GM12878 (cell line): ENCODE measurements at regions not wholly inside any gene's neighbourhood (a gene's known extent, or its start where the extent isn't known, plus 50 kb on each side); places are given as distances from the start of the nearest gene placed in this dataset.
"Not testable (repeated sequence)": the region's sequence is repeated elsewhere in the genome, so short reads cannot be mapped to it uniquely, and the experiment has no call there.

Experiments used
- ATAC-seq: fragments of 200-7000 bp; cut with Tn5 transposase; 3 replicates; pipeline ENCODE4 v1.9.1; 2020; ENCODE audit warnings: mild to moderate bottlenecking, moderate library complexity
- BruUV-seq: library from RNA; stranded (reverse); fragments of 400-500 nt; replicated peaks from 2 replicates; lab custom pipeline; 2021; lab: Mats Ljungman, UMichigan
- CTCF ChIA-PET: fragments of 300-600 bp; sonication (Branson Sonifier 250); formaldehyde crosslinking; extraction: SDS; loops from one replicate; lab custom pipeline; 2021; ENCODE audit warnings: inconsistent platforms; lab: Yijun Ruan, JAX
- POLR2A ChIA-PET: fragments of 350-600 bp; formaldehyde crosslinking; extraction: SDS; loops from one replicate; lab custom pipeline; 2021; ENCODE audit warnings: inconsistent platforms; lab: Charles Lee
- RAD21 ChIA-PET: fragments of 300-600 bp; sonication (Branson Sonifier 250); formaldehyde crosslinking; loops from one replicate; lab custom pipeline; 2023; ENCODE audit warnings: antibody characterized with exemption; ENCODE audit not compliant: unreplicated experiment; lab: Charles Lee
- SMC1A ChIA-PET: fragments of 300-600 bp; sonication (Branson Sonifier 250); formaldehyde crosslinking; loops from one replicate; lab custom pipeline; 2023; ENCODE audit not compliant: unreplicated experiment, uncharacterized antibody; lab: Charles Lee
- DNase-seq: peaks from one replicate; pipeline ENCODE4 v3.0.0-alpha.2; 2011; ENCODE audit warnings: low read depth, low spot score
- FAIRE-seq: peaks from 3 replicates; lab custom pipeline; 2011; peaks lifted over from hg19 to GRCh38; lab: Jason Lieb, UNC
- H2AFZ ChIP-seq: 2 replicates; pipeline ENCODE4 v1.6.0; 2011; ENCODE audit warnings: low read depth, low read length, control low read depth; ENCODE audit not compliant: control insufficient read depth
- H3K27ac ChIP-seq: 2 replicates; pipeline ENCODE4 v1.5.1; 2011; ENCODE audit warnings: control low read depth; ENCODE audit not compliant: control insufficient read depth, insufficient read depth
- H3K27me3 ChIP-seq, 2 experiments: replicated peaks in 1 of 2; 2 replicates each; pipeline versions ENCODE4 v1.6.0 to v1.6.1; 2011; ENCODE audit warnings: low read length in 1 of 2; ENCODE audit not compliant: control insufficient read depth in 2 of 2, insufficient read depth in 2 of 2
- H3K36me3 ChIP-seq, 2 experiments: 2 replicates each; pipeline ENCODE4 v1.5.1; 2011; ENCODE audit warnings: low read length in 1 of 2; ENCODE audit not compliant: control insufficient read depth in 2 of 2, insufficient read depth in 2 of 2
- H3K4me1 ChIP-seq: 2 replicates; pipeline ENCODE4 v1.6.1; 2011; ENCODE audit warnings: mild to moderate bottlenecking, low read length, moderate library complexity, mixed read lengths; ENCODE audit not compliant: control insufficient read depth, insufficient read depth
- H3K4me2 ChIP-seq: 2 replicates; pipeline ENCODE4 v1.6.0; 2011; ENCODE audit warnings: control low read depth; ENCODE audit not compliant: control insufficient read depth, insufficient read depth
- H3K4me3 ChIP-seq: fragments of 200-600 bp; sonication (generic); 2 replicates; pipeline ENCODE4 v1.5.1; 2016
- H3K79me2 ChIP-seq: 2 replicates; pipeline ENCODE4 v1.6.0; 2011; ENCODE audit warnings: low read length; ENCODE audit not compliant: control insufficient read depth, insufficient read depth
- H3K9ac ChIP-seq: 2 replicates; pipeline ENCODE4 v1.8.0; 2011; ENCODE audit warnings: low read length, control low read depth, mixed read lengths; ENCODE audit not compliant: control insufficient read depth, insufficient read depth
- H3K9me3 ChIP-seq: replicated peaks from 3 replicates; pipeline ENCODE4 v1.5.1; 2011; ENCODE audit warnings: mild to moderate bottlenecking, low read length; ENCODE audit not compliant: control insufficient read depth, insufficient read depth
- H4K20me1 ChIP-seq: 2 replicates; pipeline ENCODE4 v1.6.0; 2011; ENCODE audit not compliant: control insufficient read depth, insufficient read depth
- RAD21 ChIP-seq: IDR thresholded peaks from 2 replicates; pipeline ENCODE4 v1.6.1; 2011; ENCODE audit warnings: mild to moderate bottlenecking, low read depth, low read length, moderate library complexity; ENCODE audit not compliant: insufficient read depth
- SMC3 ChIP-seq: IDR thresholded peaks from 2 replicates; pipeline ENCODE4 v1.6.1; 2011; ENCODE audit warnings: low read length, improper control_type of control experiment, borderline replicate concordance
- YY1 ChIP-seq: IDR thresholded peaks from 2 replicates; pipeline ENCODE4 v1.6.1; 2011; ENCODE audit warnings: low read depth, mild to moderate bottlenecking, low read length
- WGBS: methylation state at CpG from one replicate; pipeline ENCODE4 v1.1.6; 2016; ENCODE audit warnings: low lambda C conversion rate; ENCODE audit not compliant: insufficient replicate concordance, insufficient coverage; ENCODE audit errors: missing lambda C conversion rate; 5-methylcytosine and 5-hydroxymethylcytosine counted together
- in situ Hi-C: fragments of 300-500 bp; cut with MboI; formaldehyde crosslinking; loops from 9 replicates; pipeline ENCODE4 v1.14.3; 2018; ENCODE audit warnings: mixed read lengths
- intact Hi-C: fragments of 100-400 bp; cut with micrococcal nuclease; formaldehyde crosslinking; loops from one replicate; pipeline ENCODE4 v1.14.2; 2022; ENCODE audit not compliant: unreplicated experiment
- TF ChIP-seq, protein P1 (sequence below), 3 experiments: IDR thresholded peaks in 2 of 3; conservative IDR thresholded peaks in 1 of 3; 2 replicates each; pipeline ENCODE4 v1.5.1; 2011; ENCODE audit warnings: low read depth in 3 of 3, low read length in 3 of 3, mild to moderate bottlenecking in 3 of 3, control low read depth in 2 of 3, moderate library complexity in 2 of 3, inconsistent platforms in 1 of 3, mixed read lengths in 1 of 3; ENCODE audit not compliant: control insufficient read depth in 2 of 3, insufficient read depth in 1 of 3; ENCODE audit errors: extremely low read depth in 1 of 3

DNA sequence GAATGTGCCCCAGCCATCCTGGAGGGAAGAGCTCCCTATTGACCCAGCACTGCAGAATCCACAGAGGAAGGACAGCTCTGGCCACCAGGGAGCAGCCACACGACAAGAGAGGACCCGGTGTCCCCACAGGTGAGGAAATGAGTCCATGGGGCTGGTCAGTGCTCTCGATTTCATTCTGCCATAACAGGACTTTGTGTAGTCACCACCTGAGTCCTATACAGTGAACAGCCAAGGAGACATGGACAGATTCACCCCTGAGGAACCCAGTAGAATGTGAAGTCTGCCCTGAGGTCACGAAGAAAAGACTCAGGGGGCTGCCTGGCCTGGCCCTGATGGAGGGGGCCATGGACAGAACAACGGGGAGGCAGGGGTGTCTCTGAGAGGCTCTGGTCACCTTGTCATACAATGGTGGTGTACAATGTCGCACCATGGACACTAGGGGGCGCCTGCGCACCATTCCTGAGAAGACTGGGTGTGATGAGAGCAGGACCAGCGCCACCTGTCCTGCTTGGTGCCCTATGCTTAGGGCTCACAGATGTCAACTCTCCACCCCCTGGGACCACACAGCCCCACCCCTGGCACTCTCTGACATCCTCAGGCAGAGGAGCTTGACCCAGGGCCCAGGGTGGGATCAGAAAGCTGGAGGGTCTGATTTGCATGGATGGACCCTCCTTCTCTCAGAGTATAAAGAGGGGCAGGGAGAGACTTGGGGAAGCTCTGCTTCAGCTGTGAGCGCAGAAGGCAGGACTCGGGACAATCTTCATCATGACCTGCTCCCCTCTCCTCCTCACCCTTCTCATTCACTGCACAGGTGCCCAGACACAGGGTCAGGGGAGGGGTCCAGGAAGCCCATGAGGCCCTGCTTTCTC lies 77.4 kb downstream of the VPREB1 start:
- CTCF ChIA-PET = interaction anchor here (0.6 to 1.2 kb wide), 5 partner anchors 34 to 501 kb away, joined by 3 to 4 read pairs (median 3); no protein-coding TSS in a partner anchor
- H3K27ac ChIP-seq, FAIRE-seq, SMC1A ChIA-PET, DNase-seq, H3K36me3 ChIP-seq, H3K9me3 ChIP-seq, H3K9ac ChIP-seq, intact Hi-C loops, H3K27me3 ChIP-seq: not testable (repeated sequence)
- ATAC-seq = peak; percentile 100
- TF ChIP-seq, protein P1, sequence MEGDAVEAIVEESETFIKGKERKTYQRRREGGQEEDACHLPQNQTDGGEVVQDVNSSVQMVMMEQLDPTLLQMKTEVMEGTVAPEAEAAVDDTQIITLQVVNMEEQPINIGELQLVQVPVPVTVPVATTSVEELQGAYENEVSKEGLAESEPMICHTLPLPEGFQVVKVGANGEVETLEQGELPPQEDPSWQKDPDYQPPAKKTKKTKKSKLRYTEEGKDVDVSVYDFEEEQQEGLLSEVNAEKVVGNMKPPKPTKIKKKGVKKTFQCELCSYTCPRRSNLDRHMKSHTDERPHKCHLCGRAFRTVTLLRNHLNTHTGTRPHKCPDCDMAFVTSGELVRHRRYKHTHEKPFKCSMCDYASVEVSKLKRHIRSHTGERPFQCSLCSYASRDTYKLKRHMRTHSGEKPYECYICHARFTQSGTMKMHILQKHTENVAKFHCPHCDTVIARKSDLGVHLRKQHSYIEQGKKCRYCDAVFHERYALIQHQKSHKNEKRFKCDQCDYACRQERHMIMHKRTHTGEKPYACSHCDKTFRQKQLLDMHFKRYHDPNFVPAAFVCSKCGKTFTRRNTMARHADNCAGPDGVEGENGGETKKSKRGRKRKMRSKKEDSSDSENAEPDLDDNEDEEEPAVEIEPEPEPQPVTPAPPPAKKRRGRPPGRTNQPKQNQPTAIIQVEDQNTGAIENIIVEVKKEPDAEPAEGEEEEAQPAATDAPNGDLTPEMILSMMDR (IDR thresholded peaks at IDR 0.05 in 2 of 3, conservative IDR thresholded peaks at IDR 0.05 in 1 of 3; ENCODE audit: control insufficient read depth in 2 of 3, extremely low read depth in 1 of 3, insufficient read depth in 1 of 3, low read depth in 3 of 3, low read length in 3 of 3) = peak; percentile 53 to 71 (median 68)
- TF ChIP-seq SMC3 = peak; percentile 39; the same call in 1 of the 2 replicates
- peak; percentile 51 for TF ChIP-seq RAD21
- 0 out of 2 replicates have a peak, but pooled peaks have one; percentile 24 for TF ChIP-seq YY1
- TF ChIP-seq, all 136 proteins: peak for 4; not testable (repeated sequence) for 132
- POLR2A ChIA-PET, in situ Hi-C loops, H3K4me3 ChIP-seq, H3K79me2 ChIP-seq, H3K4me1 ChIP-seq, H4K20me1 ChIP-seq, H2AFZ ChIP-seq, H3K4me2 ChIP-seq, BruUV-seq: not testable (repeated sequence)
- RAD21 ChIA-PET = interaction anchor here (0.9 to 1.1 kb wide), 2 partner anchors 26 to 117 kb away, joined by 3 to 4 read pairs; no protein-coding TSS in a partner anchor
- WGBS = 7% methylated on average over 11 of the region's 11 CpGs
